Frontal cortex (tissue), 3 donors: ENCODE measurements at regions not wholly inside any gene's neighbourhood (a gene's known extent, or its start where the extent isn't known, plus 50 kb on each side); places are given as distances from the start of the nearest gene placed in this dataset.
"Not testable (repeated sequence)": the region's sequence is repeated elsewhere in the genome, so short reads cannot be mapped to it uniquely, and the experiment has no call there.

Experiments
- DNase-seq, 2 donors: peaks; one replicate each; pipeline ENCODE4 v3.0.0; 2012; ENCODE audit warnings: low spot score in 2 of 2
- FAIRE-seq: peaks from 2 replicates; lab custom pipeline; 2012; peaks lifted over from hg19 to GRCh38; lab: Jason Lieb, UNC
- donor health status: control.
- donor health status: control.
- donor health status: control.

DNA sequence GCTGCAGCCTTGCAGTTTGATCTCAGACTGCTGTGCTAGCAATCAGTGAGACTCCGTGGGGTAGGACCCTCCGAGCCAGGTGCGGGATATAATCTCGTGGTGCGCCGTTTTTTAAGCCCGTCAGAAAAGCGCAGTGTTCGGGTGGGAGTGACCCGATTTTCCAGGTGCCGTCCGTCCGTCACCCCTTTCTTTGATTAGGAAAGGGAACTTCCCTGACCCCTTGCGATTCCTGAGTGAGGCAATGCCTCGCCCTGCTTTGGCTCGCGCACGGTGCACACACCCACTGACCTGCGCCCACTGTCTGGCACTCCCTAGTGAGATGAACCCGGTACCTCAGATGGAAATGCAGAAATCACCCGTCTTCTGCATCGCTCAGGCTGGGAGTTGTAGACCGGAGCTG lies 203.2 kb downstream of the SNCAIP start:
- not testable (repeated sequence) for FAIRE-seq, DNase-seq

DNA sequence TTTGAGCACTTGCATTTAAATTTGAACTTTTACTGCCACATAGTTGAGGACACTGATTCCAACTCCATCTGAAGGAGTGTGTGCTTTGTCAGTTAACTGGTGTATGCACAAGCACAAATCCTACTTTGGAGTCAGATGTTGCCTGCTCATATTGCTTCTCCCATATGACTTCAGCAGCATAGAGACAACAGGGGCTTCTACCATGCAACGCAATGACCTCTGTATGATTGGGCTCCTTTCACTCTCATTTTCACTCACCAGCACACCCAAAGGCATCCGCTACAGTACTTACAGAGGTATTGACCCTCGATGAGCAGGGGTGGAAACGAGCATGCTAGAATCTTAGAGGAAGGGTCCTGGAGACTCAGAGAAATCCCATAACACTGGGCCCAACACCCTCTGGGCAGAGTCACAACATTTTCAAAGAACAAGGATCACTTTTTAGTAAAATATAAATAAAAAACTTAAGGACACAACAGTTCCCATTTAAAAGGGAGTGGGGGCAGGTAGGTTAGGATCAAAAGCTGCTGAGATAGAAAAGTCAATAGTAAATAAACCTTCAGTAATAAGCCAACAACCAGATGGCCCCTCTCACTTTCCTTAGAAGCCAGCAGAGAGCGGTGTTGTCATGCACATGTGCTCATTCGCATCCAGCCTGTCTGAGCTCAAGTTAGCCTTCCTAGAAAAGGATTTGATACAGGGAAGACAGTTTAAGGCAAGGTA lies 203.8 kb downstream of the SNCAIP start:
- FAIRE-seq, result no peak

DNA sequence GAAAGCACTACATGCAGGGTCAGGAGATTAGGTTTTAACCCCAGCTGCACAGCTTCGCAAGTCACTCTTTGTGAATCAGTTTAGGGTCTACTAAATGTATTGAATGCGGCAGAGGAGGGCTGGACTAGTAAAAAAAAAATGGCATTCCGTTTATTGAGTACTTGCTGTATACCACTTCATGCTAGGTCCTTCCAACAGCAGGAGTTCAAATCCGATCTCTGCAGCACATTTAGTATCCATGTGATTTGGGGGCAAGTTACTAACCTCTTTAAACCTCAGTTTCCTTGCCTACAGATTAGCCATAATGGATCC lies 204.4 kb downstream of the SNCAIP start:
- DNase-seq (no peak), FAIRE-seq (no peak)

More for the DNA sequence above, 203.8 kb downstream of the SNCAIP start:
- DNase-seq, result peak; percentile 12 to 35

DNA sequence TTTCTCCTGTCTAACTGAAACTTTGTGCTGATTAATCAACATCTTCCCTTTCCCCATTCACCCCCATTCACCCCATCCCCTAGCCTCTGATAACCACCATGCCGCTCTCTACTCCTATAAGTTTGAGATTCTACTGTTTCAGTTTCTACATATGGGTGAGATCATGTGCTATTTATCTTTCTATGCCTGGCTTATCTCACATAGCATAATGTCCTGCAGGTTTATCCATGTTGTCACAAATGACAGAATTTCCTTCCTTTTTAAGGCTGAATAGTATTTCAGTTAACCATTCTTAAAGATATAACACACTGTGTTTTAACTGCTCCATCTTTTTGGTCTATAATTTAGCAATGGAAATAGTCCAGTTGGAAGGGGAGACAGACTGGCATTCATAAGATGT lies 205.1 kb downstream of the SNCAIP start:
- no peak for FAIRE-seq
- DNase-seq, result no peak

DNA sequence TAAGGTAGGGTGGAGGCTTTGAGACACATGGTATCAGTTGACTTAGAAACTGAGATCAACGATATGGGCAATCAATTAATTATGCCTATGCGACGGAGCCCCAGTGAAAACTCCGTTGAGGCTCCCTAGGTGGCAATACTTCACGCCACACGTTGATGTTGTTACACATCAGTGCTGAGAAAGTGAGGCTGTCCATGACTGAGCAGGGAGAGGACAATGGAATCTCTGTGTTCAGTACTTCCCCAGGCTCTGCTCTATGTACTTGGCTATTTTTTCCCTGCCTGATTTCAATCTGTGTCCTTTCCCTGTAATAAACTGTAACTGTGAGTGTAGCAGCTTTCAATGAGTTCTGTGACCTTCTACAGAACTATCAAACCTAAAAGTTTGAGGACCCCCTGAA lies 211.7 kb downstream of the SNCAIP start:
- DNase-seq (no peak), FAIRE-seq (no peak)

DNA sequence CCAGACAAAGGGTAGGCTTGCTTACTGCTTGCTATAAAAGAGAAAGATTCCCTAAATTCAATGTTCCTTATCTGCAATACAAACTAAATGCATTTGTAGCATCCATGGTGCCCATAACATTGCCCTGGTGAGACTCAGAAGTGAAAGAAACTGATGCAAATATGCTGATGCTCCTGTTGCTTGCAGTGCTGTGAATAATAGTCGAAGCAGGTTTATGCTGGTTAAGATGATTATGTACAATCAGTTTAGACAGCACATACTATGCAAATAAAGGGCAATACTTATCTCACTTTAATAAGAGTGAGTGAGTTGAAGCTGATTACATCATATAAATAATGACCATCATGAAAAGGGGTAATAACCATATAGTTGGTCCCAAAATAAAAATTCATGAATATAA lies 215.5 kb downstream of the SNCAIP start:
- DNase-seq, result no peak
- no peak for FAIRE-seq

DNA sequence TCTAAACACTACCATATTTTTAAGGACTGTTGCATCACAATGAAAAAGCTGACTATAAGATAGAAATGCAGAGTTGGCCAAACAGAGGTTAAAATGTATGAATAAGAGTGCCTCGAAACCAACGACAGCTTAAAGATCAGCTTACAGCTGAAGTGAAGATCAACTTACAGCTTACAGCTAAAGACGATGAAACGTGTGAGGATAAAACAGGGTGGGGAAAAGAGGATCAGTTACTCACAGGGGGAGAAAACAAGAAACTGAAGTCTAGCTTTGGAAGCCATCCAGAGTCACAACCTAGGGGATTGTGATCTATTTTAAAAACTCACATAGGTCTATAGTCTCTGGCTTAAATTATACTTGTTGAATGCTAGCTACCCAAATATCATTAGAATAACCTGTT lies 220.0 kb downstream of the SNCAIP start:
- FAIRE-seq (no peak), DNase-seq (no peak)

DNA sequence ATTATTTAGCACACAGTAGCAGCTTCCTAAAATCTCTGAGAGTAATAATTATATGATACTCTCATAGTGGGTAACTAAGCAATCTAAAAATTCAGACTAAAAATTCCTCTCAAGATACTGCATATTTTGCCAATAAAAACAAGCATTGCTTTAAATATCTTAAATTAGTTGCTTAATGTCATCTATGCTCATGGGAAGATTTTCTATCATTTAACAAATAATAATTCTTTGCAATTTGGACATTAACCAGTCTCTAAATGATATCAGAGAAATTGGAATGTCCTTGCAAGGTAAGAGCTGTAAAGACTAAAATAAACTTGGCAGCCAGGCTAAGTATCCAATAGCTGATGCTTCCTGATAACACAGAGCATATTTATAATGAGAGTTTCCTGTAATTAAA lies 221.8 kb downstream of the SNCAIP start:
- FAIRE-seq (no peak), DNase-seq (no peak)

DNA sequence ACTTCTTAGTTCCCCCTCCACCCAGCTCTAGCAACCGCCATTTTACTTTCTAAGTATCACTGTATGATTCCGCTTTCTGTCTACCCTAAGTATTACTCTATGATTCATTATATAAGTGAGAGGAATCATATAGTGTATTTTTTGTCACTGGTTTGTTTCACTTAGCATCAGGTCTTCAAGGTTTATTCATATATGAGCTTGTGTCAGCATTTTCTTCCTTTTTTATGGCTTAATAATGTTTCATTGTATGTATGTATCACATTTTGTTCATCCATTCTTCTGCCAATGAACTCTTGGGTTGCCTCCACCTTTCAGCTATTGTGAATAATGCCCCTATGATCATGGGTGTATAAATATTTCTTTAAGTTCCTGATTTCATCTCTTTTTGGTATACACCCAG lies 222.8 kb downstream of the SNCAIP start:
- FAIRE-seq, result no peak
- DNase-seq, result no peak

DNA sequence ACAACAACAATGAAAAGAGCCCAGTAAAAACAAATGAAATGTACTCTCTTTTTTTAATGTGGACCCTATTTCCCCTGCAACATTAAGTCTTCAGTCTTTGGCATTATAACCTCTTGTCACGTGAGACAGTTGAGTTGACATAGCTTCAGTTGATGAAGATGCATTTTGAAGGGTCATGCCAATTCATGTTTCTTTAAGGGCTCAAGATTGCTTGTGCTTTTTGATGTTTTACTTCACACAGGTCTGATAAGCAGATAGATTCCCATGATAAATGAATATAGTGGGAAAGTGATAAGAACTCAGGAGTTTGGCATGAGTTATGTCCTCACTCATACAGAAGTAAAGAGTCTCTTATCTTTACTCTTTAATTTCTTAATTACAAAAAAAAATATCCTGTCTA lies 229.4 kb downstream of the SNCAIP start:
- no peak for DNase-seq

DNA sequence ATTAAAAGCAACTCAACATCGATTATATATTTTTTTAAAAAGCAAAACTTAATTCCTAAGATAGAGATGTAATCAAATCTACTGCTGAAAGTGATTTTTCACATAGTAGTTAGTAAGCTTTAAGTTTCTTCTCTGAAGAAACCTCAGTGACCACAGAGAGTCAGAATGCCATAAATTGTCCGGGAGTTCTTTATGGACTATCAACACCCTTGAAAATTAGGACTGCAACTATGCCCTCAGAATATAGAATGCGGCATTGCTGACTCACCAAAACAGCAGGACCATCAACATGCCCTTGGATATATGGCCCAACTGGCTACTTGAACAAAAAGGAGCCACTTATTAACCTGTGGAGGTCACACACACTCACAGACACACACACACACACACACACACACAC lies 228.9 kb upstream of the SNX2 start:
- FAIRE-seq (no peak), DNase-seq (no peak)

More for the DNA sequence above, 229.4 kb downstream of the SNCAIP start:
- FAIRE-seq, result no peak

DNA sequence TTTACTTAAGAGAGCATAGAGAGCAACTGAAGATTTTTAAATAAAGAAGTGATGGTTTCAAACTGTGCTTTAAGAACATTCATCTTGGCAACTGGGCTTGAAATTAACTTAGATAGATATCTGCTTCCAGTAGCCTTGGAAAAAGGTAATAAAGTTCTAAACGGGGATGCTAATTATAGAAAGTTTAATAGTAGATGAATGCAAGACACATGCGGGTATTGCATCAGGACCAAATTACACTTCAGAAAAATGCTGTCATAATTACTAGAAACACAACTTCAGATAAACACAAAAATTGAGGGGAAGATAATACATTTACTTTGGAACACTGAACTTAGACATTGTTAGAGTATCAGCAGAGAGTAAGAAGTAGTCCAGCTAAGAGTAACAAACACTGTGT lies 227.7 kb upstream of the SNX2 start:
- FAIRE-seq (no peak), DNase-seq (no peak)

DNA sequence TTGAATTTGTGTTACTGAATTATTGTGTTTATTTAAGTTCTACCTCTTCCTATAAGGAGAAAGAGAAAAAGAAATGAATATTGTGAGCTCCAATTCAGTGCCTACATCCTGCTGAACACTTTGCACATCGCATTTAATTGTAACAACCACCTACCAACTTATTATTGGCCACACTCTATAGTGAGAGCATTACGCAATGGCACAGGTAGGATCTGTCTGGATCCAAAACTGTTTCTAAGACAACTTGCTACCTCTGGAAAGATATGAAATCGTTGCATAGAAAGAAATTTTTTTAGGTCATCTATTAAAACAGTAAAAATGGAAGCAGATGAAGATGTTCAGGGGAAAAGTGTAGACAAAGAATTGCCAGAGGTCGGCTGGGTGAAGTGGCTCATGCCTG lies 227.2 kb upstream of the SNX2 start:
- FAIRE-seq (no peak), DNase-seq (no peak)

DNA sequence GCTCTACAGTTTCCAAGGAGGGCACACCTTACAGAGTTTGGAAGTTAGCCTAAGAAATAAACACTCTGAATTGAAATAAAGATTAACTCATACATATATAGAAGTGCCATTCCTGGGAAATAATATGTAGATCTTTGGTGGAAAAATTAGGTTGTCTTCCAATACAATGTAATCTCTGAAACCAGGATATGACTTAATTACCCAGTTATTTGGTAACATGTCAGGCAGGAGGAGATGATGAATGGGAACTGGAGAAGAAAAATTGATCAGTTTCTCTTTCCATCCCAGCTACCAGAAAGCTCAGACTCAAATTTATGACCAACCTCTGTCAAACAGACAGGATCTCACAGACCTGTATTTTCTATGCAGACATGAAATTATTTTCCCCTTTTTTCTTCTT lies 215.2 kb upstream of the SNX2 start:
- FAIRE-seq (no peak), DNase-seq (no peak)

DNA sequence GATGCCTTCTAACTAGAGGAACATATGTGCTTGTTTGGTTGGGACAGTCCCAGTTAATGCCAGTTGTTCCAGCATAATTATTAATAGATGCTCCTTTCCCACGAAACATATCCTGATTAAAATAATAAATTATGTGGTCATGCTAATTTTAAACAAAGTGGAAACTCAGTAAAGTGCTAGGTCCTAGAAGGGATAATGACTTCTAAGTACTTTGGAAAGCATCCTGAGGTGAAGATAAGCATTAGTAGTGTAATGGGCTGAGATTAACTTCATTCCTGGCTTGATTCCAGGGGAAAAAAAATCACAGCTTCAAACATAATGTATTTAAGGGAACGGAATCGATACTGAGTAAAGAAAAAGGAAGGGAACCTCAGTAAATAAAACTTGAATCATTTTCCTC lies 213.7 kb upstream of the SNX2 start:
- DNase-seq, result no peak
- no peak for FAIRE-seq

DNA sequence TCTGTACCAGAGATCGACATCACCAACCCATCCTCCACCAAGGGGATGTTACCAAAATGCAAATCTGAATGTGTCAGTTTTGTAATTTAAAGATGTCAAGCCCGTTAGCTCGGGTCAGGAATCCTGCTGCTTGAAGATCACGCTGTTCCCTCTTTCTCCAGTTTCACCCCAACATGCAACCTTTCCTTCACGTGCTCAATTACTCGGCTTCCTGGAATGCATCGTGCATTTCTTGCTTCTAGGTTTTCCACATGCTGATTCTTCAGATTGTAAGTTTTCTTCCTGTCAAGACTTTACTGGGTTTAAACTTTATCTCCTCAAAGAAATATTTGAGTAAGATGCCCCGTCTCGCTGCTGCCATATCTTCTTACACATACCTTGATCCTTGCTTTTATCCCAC lies 209.5 kb upstream of the SNX2 start:
- no peak for FAIRE-seq
- no peak for DNase-seq

DNA sequence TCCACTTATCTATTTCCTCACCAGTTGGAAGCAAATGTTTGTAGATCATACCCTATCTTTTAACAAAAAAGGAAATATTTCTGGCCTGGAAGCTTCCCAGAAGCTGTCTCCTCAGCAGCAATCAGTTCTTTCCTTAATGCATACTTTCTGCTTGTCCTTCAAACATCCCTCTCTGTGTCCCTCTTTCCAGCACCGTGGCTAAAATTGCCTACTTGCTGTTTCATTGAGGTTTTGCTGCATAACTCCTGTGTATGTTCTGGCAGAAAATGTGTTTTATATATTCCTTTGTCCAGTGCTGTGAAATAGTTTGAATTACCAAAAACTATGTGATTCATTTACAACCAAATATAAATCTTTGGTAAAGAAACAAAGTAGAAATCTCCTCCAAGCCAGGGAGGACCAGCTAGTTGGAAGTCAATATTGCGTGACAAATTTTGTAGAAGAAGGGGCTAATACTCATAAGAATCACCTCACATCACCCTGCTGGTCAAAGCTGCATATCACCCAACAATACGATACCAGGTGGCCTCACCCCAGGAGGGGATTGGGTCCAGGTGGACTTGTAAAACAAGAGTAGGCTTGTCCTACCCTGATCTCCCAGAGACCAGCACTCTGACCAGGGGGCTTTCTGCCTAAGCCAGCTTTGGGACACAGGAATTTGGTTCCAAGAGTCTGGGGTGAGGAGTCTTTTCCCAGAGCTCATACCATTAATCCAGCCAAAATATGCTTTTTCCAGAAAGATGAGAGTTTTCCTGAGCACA lies 198.4 kb upstream of the SNX2 start:
- FAIRE-seq (no peak), DNase-seq (no peak)

DNA sequence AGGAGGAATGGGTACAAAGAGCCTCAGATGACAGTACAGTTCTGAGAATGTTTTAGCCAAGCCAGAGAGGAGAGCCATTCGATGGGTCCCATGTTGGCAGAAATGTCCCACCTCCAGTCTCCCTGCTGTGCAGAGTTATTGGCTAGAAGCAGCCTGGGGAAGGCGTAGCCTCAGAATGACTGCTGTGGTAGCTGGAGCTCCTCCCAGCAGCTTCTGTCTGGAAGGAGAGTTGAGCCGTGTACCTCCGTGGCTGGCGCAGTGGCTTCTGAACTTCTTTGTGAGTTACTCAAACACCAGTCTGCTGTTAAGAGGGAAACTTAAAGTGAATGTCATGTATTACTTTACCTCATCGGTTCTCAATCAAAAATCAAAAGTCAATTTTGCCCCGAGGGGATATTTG lies 193.3 kb upstream of the SNX2 start:
- FAIRE-seq (no peak), DNase-seq (no peak)

DNA sequence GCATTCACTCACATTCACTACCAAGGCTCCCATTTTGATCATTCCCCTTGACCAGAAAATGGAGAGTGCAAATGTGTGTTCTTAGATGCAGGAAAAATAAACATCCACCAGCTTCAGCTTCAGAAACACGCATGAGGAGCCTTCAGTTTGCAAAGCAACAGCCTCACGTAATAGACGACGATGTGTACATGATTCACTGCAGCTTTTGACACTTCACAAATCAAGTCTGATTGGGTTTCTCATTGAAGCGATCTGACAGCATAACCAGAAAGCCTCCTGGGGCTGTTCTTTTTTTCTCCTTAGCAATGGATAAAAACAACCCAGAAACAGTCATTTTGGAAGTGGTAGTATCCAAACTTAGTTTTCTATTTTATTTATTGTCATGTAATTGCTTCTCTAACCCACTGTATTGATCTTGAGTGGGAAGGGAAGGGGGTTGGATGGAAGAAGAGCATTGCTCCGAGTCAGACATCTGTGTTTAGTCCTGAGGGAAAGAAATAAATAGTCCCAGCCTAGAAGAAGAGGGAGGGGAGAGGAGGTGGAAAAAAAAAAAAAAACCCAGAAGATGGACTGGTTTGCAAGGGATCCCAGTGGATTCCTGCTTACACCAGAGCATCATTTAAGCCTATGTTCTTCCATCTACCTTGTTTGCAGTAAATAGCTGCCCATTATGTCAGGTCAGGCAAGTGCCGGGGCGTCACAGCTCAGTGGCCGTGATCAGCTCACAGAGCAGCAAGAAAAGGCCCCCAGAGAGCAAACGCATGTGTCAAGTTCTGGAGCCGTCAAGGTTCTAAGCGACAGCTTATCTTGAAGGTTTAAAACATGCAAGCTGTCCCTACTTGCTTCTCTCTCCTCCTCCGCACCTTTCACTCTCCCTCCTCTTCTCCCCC lies 190.2 kb upstream of the SNX2 start:
- no peak for FAIRE-seq

DNA sequence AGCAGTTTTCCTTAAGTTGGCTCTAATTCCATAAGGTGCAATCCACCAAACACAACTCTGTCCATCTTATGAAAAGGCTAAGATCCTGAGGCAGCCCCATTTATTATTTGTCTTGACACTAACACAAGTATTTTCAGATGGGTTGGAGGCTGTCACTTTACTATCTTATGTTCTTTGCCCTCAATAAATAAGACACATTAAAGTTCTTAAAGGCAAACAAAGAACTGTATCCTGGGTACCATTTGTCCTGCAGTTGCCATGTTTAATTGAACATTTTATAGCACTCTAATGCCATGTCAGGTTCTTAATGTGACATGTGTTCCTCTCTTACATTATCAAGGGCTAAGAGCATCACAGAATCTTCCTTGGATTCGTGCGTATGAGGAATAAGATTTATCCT lies 189.5 kb upstream of the SNX2 start:
- DNase-seq, result no peak
- FAIRE-seq, result no peak

More for the DNA sequence above, 190.2 kb upstream of the SNX2 start:
- DNase-seq, result no peak

DNA sequence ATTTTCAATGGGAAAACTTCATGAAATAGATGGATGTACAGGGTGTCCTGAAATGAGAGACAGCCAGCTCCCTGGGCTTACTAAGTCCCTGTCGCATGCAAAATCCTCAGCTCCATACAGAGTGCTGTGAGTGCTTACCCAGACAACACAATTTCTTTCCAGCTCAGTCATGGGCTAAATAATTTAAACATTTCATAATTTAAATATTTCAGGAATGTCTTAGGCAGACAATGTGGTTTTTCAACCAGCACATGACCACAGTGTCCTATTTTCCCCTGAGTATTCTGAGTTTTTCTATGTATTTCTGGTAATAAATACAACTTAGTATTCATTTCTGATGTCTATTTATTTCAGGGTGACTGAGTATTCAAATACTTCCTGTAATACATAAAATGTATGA lies 188.5 kb upstream of the SNX2 start:
- DNase-seq, result no peak
- FAIRE-seq, result no peak
